Neural cell (in vitro differentiated cells): ENCODE measurements at regions not wholly inside any gene's neighbourhood (a gene's known extent, or its start where the extent isn't known, plus 50 kb on each side); places are given as distances from the start of the nearest gene placed in this dataset.

Source experiments
- H2AFZ ChIP-seq: fragments of 200-600, 300-800 bp; sonication (generic), shearing (Covaris generic); 2 replicates; pipeline ENCODE4 v1.6.0; 2014; ENCODE audit warnings: low read depth, mild to moderate bottlenecking, antibody characterized with exemption, low read length, moderate library complexity
- H3F3A ChIP-seq: fragments of 200-600 bp; shearing (Covaris generic); 2 replicates; pipeline ENCODE4 v1.6.1; 2016; ENCODE audit warnings: mild to moderate bottlenecking, moderate library complexity, mixed read lengths, antibody characterized with exemption, low read length; ENCODE audit not compliant: insufficient read depth, poor library complexity, severe bottlenecking
- H3K27ac ChIP-seq: fragments of 200-600, 300-800 bp; sonication (generic), shearing (Covaris generic); 2 replicates; pipeline ENCODE4 v1.5.1; 2014; ENCODE audit warnings: mild to moderate bottlenecking, low read length, moderate library complexity
- H3K27me3 ChIP-seq: fragments of 300-800, 200-600 bp; sonication (generic), shearing (Covaris generic); 2 replicates; pipeline ENCODE4 v1.6.0; 2014; ENCODE audit warnings: mild to moderate bottlenecking, low read depth, low read length, moderate library complexity; ENCODE audit not compliant: insufficient read depth
- H3K36me3 ChIP-seq: fragments of 300-800, 200-600 bp; sonication (generic), shearing (Covaris generic); 2 replicates; pipeline ENCODE4 v1.5.1; 2014; ENCODE audit warnings: mild to moderate bottlenecking, antibody characterized with exemption, low read length, moderate library complexity; ENCODE audit not compliant: insufficient read depth
- H3K4me2 ChIP-seq: fragments of 300-800, 200-600 bp; sonication (generic), shearing (Covaris generic); 2 replicates; pipeline ENCODE4 v1.6.0; 2014; ENCODE audit warnings: mild to moderate bottlenecking, low read length
- H3K4me3 ChIP-seq: fragments of 300-800, 200-600 bp; sonication (generic), shearing (Covaris generic); 2 replicates; pipeline ENCODE4 v1.5.1; 2014; ENCODE audit warnings: mild to moderate bottlenecking, low read length, moderate library complexity
- H3K79me2 ChIP-seq: fragments of 200-600 bp; shearing (Covaris generic); replicated peaks from 2 replicates; pipeline ENCODE4 v1.6.0; 2014; ENCODE audit warnings: mild to moderate bottlenecking, low read length, moderate library complexity; ENCODE audit not compliant: insufficient read depth
- H3K9ac ChIP-seq: fragments of 300-800, 200-600 bp; sonication (generic), shearing (Covaris generic); 2 replicates; pipeline ENCODE4 v1.6.1; 2016; ENCODE audit warnings: mild to moderate bottlenecking, low read length, mixed read lengths
- H3K9me2 ChIP-seq: fragments of 200-600 bp; shearing (Covaris generic); 2 replicates; pipeline ENCODE4 v1.6.1; 2016; ENCODE audit warnings: mild to moderate bottlenecking, low read length, mixed read lengths; ENCODE audit not compliant: insufficient read depth
- H3K9me3 ChIP-seq: fragments of 200-600, 300-800 bp; sonication (generic), shearing (Covaris generic); 2 replicates; pipeline ENCODE4 v1.6.1; 2016; ENCODE audit warnings: mild to moderate bottlenecking, mixed run types, low read length, moderate library complexity, mixed read lengths
- H4K20me1 ChIP-seq: fragments of 200-600 bp; shearing (Covaris generic); 2 replicates; pipeline ENCODE4 v1.6.1; 2016; ENCODE audit warnings: mild to moderate bottlenecking, mixed run types; ENCODE audit not compliant: insufficient read depth
- EP300 ChIP-seq: fragments of 450-650 bp; conservative IDR thresholded peaks from 2 replicates; pipeline ENCODE4 v1.6.1; 2014; ENCODE audit warnings: antibody characterized with exemption, mild to moderate bottlenecking, moderate library complexity; ENCODE audit not compliant: poor library complexity, severe bottlenecking
- EZH2 ChIP-seq: fragments of 200-600, 300-800 bp; shearing (Covaris generic), sonication (generic); IDR thresholded peaks from 2 replicates; pipeline ENCODE4 v1.6.1; 2014; ENCODE audit warnings: antibody characterized with exemption, low read length, borderline replicate concordance, mild to moderate bottlenecking; ENCODE audit not compliant: insufficient read depth, poor library complexity, severe bottlenecking
- MXI1 ChIP-seq: fragments of 450-650 bp; conservative IDR thresholded peaks from 2 replicates; pipeline ENCODE4 v1.6.1; 2014; ENCODE audit warnings: antibody characterized with exemption, mild to moderate bottlenecking; ENCODE audit not compliant: poor library complexity, severe bottlenecking
- POLR2AphosphoS5 ChIP-seq: IDR thresholded peaks from 2 replicates; pipeline ENCODE4 v1.6.1; 2012
- RAD21 ChIP-seq: fragments of 450-650 bp; conservative IDR thresholded peaks from 2 replicates; pipeline ENCODE4 v1.6.1; 2014; ENCODE audit warnings: antibody characterized with exemption, mild to moderate bottlenecking, moderate library complexity
- SMC3 ChIP-seq: fragments of 450-650 bp; conservative IDR thresholded peaks from 2 replicates; pipeline ENCODE4 v1.6.1; 2014; ENCODE audit warnings: antibody characterized with exemption, mild to moderate bottlenecking, moderate library complexity; ENCODE audit not compliant: poor library complexity
- TAF1 ChIP-seq: IDR thresholded peaks from 2 replicates; pipeline ENCODE4 v1.6.1; 2012; ENCODE audit warnings: low read depth
- TF ChIP-seq, protein P1 (sequence below): fragments of 450-650 bp; IDR thresholded peaks from 2 replicates; pipeline ENCODE4 v1.5.1; 2014; ENCODE audit warnings: antibody characterized with exemption, mild to moderate bottlenecking, moderate library complexity; ENCODE audit not compliant: poor library complexity, severe bottlenecking
- TF ChIP-seq, protein P2 (sequence below): IDR thresholded peaks from 2 replicates; pipeline ENCODE4 v1.6.1; 2012; ENCODE audit warnings: borderline replicate concordance

DNA sequence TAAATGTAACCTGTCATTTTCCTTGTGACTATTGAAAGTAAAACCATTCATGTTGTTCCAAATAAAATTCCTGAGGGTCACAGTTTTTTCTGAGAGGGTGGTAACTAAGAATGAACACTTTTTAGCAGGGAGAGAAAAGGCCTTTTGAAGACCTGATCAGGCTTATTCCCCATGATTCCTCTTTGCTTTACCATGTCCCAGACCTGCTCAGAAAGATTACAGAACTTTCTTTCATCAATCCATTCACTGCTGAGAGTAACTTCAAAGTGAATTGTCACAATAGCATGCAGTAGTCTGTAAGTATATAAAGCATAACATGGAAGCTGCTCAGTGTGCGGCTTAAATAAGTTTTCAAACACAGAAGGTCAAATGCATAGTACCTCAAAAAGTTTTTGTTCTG is 201.5 kb upstream of the COL11A1 start:
- no peak overlapping the region for H3K4me3 ChIP-seq
- H3K79me2 ChIP-seq: no peaks in the 10 kb centered on the region
- H3K27me3 ChIP-seq: no peaks in the 10 kb centered on the region
- no peaks in the 10 kb centered on the region for H3F3A ChIP-seq
- no peaks in the 10 kb centered on the region for H3K9me3 ChIP-seq
- no peaks in the 10 kb centered on the region for H4K20me1 ChIP-seq
- no peaks in the 10 kb centered on the region for H3K9me2 ChIP-seq
- no peaks in the 10 kb centered on the region for H3K36me3 ChIP-seq
- H3K27ac ChIP-seq: no peak overlapping the region
- no peak overlapping the region for H3K4me2 ChIP-seq
- H2AFZ ChIP-seq: no peak overlapping the region
- TF ChIP-seq SMC3 (no peak), POLR2AphosphoS5 (no peak), EZH2 (no peak), RAD21 (no peak), MXI1 (no peak), TAF1 (no peak)
- TF ChIP-seq, protein P1, sequence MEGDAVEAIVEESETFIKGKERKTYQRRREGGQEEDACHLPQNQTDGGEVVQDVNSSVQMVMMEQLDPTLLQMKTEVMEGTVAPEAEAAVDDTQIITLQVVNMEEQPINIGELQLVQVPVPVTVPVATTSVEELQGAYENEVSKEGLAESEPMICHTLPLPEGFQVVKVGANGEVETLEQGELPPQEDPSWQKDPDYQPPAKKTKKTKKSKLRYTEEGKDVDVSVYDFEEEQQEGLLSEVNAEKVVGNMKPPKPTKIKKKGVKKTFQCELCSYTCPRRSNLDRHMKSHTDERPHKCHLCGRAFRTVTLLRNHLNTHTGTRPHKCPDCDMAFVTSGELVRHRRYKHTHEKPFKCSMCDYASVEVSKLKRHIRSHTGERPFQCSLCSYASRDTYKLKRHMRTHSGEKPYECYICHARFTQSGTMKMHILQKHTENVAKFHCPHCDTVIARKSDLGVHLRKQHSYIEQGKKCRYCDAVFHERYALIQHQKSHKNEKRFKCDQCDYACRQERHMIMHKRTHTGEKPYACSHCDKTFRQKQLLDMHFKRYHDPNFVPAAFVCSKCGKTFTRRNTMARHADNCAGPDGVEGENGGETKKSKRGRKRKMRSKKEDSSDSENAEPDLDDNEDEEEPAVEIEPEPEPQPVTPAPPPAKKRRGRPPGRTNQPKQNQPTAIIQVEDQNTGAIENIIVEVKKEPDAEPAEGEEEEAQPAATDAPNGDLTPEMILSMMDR: no peak
- TF ChIP-seq, protein P2, sequence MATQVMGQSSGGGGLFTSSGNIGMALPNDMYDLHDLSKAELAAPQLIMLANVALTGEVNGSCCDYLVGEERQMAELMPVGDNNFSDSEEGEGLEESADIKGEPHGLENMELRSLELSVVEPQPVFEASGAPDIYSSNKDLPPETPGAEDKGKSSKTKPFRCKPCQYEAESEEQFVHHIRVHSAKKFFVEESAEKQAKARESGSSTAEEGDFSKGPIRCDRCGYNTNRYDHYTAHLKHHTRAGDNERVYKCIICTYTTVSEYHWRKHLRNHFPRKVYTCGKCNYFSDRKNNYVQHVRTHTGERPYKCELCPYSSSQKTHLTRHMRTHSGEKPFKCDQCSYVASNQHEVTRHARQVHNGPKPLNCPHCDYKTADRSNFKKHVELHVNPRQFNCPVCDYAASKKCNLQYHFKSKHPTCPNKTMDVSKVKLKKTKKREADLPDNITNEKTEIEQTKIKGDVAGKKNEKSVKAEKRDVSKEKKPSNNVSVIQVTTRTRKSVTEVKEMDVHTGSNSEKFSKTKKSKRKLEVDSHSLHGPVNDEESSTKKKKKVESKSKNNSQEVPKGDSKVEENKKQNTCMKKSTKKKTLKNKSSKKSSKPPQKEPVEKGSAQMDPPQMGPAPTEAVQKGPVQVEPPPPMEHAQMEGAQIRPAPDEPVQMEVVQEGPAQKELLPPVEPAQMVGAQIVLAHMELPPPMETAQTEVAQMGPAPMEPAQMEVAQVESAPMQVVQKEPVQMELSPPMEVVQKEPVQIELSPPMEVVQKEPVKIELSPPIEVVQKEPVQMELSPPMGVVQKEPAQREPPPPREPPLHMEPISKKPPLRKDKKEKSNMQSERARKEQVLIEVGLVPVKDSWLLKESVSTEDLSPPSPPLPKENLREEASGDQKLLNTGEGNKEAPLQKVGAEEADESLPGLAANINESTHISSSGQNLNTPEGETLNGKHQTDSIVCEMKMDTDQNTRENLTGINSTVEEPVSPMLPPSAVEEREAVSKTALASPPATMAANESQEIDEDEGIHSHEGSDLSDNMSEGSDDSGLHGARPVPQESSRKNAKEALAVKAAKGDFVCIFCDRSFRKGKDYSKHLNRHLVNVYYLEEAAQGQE: no peak
- H3K9ac ChIP-seq: no peak overlapping the region

DNA sequence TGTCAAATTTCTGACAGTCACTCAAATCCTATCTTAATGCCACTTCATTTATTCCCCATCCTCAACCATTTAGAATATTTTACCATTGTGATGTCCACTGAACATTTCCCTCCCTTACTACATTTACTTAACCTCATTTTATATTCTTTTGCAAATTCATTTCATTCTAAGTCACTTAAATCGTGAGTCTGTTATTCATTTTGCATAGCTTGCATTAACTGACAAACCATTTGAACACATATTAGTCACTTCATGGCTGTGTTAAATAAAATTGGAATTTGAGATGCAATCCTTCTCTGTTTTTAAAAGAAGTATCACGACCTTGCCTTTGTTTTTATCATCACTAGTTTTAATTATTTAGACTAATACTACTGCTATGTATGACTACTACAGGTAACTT is 199.4 kb upstream of the COL11A1 start:
- Histone ChIP-seq H3K79me2 (no peaks in the 10 kb centered on the region), H3K9ac (no peak overlapping the region), H3K27me3 (no peaks in the 10 kb centered on the region), H2AFZ (no peak overlapping the region), H3K9me2 (no peaks in the 10 kb centered on the region), H3K9me3 (no peaks in the 10 kb centered on the region), H3K4me3 (no peak overlapping the region), H3K4me2 (no peak overlapping the region), H3F3A (no peaks in the 10 kb centered on the region), H4K20me1 (no peaks in the 10 kb centered on the region), H3K27ac (no peak overlapping the region), H3K36me3 (no peaks in the 10 kb centered on the region)
- TF ChIP-seq SMC3: no peak
- TF ChIP-seq EP300: no peak
- no peak for TF ChIP-seq TAF1
- no peak for TF ChIP-seq RAD21
- TF ChIP-seq POLR2AphosphoS5: no peak
- no peak for TF ChIP-seq MXI1
